Mesothelial cell of epicardium (in vitro differentiated cells): ENCODE measurements at regions not wholly inside any gene's neighbourhood (a gene's known extent, or its start where the extent isn't known, plus 50 kb on each side); places are given as distances from the start of the nearest gene placed in this dataset.
A peak's percentile ranks its signal among the peaks of the same experiment; 100 is the strongest.

Source experiments
- DNase-seq, 2 experiments: peaks; one replicate each; pipeline ENCODE4 v3.0.0; 2021; ENCODE audit warnings: low spot score in 2 of 2; ENCODE audit not compliant: unreplicated experiment in 2 of 2
- H3K27ac Mint-ChIP-seq: 2 replicates; pipeline ENCODE4 v1.8.0; 2021; ENCODE audit warnings: mixed read lengths
- H3K27me3 Mint-ChIP-seq: 2 replicates; pipeline ENCODE4 v1.8.0; 2021; ENCODE audit warnings: low read depth, mixed read lengths
- H3K36me3 Mint-ChIP-seq: 2 replicates; pipeline ENCODE4 v1.8.0; 2021; ENCODE audit warnings: mixed read lengths
- H3K4me1 Mint-ChIP-seq: 2 replicates; pipeline ENCODE4 v1.8.0; 2021; ENCODE audit warnings: mixed read lengths
- H3K4me3 Mint-ChIP-seq: 2 replicates; pipeline ENCODE4 v1.8.0; 2021; ENCODE audit warnings: mild to moderate bottlenecking, moderate library complexity, mixed read lengths
- H3K9me3 Mint-ChIP-seq: 2 replicates; pipeline ENCODE4 v1.8.0; 2021; ENCODE audit warnings: mixed read lengths
- TF ChIP-seq, protein P1 (sequence below): fragments of 200-600 bp; sonication (generic); IDR thresholded peaks from one replicate; pipeline ENCODE4 v1.5.0; 2021; ENCODE audit warnings: antibody characterized with exemption; ENCODE audit not compliant: unreplicated experiment

- Mint-ChIP-seq H3K27ac (no peak overlapping the region), H3K4me1 (no peaks in the 10 kb centered on the region), H3K36me3 (no peaks in the 10 kb centered on the region), H3K9me3 (peaks cover 12% of the 10 kb centered on the region), H3K27me3 (no peaks in the 10 kb centered on the region), H3K4me3 (no peak overlapping the region)
- TF ChIP-seq, protein P1, sequence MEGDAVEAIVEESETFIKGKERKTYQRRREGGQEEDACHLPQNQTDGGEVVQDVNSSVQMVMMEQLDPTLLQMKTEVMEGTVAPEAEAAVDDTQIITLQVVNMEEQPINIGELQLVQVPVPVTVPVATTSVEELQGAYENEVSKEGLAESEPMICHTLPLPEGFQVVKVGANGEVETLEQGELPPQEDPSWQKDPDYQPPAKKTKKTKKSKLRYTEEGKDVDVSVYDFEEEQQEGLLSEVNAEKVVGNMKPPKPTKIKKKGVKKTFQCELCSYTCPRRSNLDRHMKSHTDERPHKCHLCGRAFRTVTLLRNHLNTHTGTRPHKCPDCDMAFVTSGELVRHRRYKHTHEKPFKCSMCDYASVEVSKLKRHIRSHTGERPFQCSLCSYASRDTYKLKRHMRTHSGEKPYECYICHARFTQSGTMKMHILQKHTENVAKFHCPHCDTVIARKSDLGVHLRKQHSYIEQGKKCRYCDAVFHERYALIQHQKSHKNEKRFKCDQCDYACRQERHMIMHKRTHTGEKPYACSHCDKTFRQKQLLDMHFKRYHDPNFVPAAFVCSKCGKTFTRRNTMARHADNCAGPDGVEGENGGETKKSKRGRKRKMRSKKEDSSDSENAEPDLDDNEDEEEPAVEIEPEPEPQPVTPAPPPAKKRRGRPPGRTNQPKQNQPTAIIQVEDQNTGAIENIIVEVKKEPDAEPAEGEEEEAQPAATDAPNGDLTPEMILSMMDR: no peak
- DNase-seq: no peak
Measured at GRCh38 chr6:81625216-81625615, 127.3 kb downstream of the TENT5A start.

DNA sequence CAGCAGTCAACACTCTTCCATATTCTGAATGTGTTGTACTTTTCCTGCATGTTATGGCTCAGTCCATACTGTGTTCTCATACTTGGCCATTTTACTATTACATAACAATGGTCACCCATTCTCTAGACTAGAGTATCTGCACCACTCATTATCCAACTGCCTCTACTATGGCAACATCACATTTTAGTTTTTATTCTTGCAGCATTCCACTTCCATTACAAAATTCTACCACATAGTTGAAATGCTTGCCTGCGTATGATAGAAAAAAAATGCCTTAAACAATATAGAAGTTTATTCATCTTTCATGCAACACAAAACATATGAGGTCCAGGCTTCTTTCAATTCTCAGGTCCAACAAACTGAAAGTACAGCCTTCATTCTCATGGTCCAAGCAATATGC is 128.0 kb downstream of the TENT5A start:
- no peaks in the 10 kb centered on the region for H3K27me3 Mint-ChIP-seq
- no peak overlapping the region for H3K27ac Mint-ChIP-seq
- H3K4me3 Mint-ChIP-seq: no peak overlapping the region
- H3K36me3 Mint-ChIP-seq: no peaks in the 10 kb centered on the region
- TF ChIP-seq, protein P1: no peak
- DNase-seq: no peak
- H3K9me3 Mint-ChIP-seq: peaks cover 14% of the 10 kb centered on the region
- H3K4me1 Mint-ChIP-seq: no peaks in the 10 kb centered on the region

GRCh38 chr6:81623106-81623759 is 129.2 kb downstream of the TENT5A start:
- H3K9me3 Mint-ChIP-seq: peaks cover 10% of the 10 kb centered on the region
- no peak for DNase-seq
- TF ChIP-seq, protein P1: no peak

GRCh38 chr6:81621816-81622395 is 130.6 kb downstream of the TENT5A start:
- no peaks in the 10 kb centered on the region for H3K36me3 Mint-ChIP-seq
- H3K9me3 Mint-ChIP-seq: peaks cover 10% of the 10 kb centered on the region
- no peaks in the 10 kb centered on the region for H3K27me3 Mint-ChIP-seq
- no peak overlapping the region for H3K4me3 Mint-ChIP-seq
- no peak for DNase-seq
- peaks cover under 1% of the 10 kb centered on the region for H3K4me1 Mint-ChIP-seq
- no peak overlapping the region for H3K27ac Mint-ChIP-seq
- TF ChIP-seq, protein P1: no peak

More at GRCh38 chr6:81623106-81623759, 129.2 kb downstream of the TENT5A start:
- no peak overlapping the region for H3K4me3 Mint-ChIP-seq
- H3K27me3 Mint-ChIP-seq: no peaks in the 10 kb centered on the region
- no peaks in the 10 kb centered on the region for H3K36me3 Mint-ChIP-seq
- no peak overlapping the region for H3K27ac Mint-ChIP-seq
- H3K4me1 Mint-ChIP-seq: no peaks in the 10 kb centered on the region

GRCh38 chr6:81614292-81614691 is 138.2 kb downstream of the TENT5A start:
- no peaks in the 10 kb centered on the region for H3K27me3 Mint-ChIP-seq
- no peaks in the 10 kb centered on the region for H3K36me3 Mint-ChIP-seq
- peaks cover 13% of the 10 kb centered on the region for H3K4me1 Mint-ChIP-seq
- H3K4me3 Mint-ChIP-seq: no peak overlapping the region
- H3K27ac Mint-ChIP-seq: peak overlapping the region; percentile 47
- no peak for DNase-seq
- H3K9me3 Mint-ChIP-seq: no peaks in the 10 kb centered on the region
- TF ChIP-seq, protein P1: no peak
